Neural cell (in vitro differentiated cells): ENCODE measurements at regions not wholly inside any gene's neighbourhood (a gene's known extent, or its start where the extent isn't known, plus 50 kb on each side); places are given as distances from the start of the nearest gene placed in this dataset.

Experiments
- H2AFZ ChIP-seq: fragments of 200-600, 300-800 bp; sonication (generic), shearing (Covaris generic); 2 replicates; pipeline ENCODE4 v1.6.0; 2014; ENCODE audit warnings: low read depth, mild to moderate bottlenecking, antibody characterized with exemption, low read length, moderate library complexity
- H3F3A ChIP-seq: fragments of 200-600 bp; shearing (Covaris generic); 2 replicates; pipeline ENCODE4 v1.6.1; 2016; ENCODE audit warnings: mild to moderate bottlenecking, moderate library complexity, mixed read lengths, antibody characterized with exemption, low read length; ENCODE audit not compliant: insufficient read depth, poor library complexity, severe bottlenecking
- H3K27ac ChIP-seq: fragments of 200-600, 300-800 bp; sonication (generic), shearing (Covaris generic); 2 replicates; pipeline ENCODE4 v1.5.1; 2014; ENCODE audit warnings: mild to moderate bottlenecking, low read length, moderate library complexity
- H3K27me3 ChIP-seq: fragments of 300-800, 200-600 bp; sonication (generic), shearing (Covaris generic); 2 replicates; pipeline ENCODE4 v1.6.0; 2014; ENCODE audit warnings: mild to moderate bottlenecking, low read depth, low read length, moderate library complexity; ENCODE audit not compliant: insufficient read depth
- H3K36me3 ChIP-seq: fragments of 300-800, 200-600 bp; sonication (generic), shearing (Covaris generic); 2 replicates; pipeline ENCODE4 v1.5.1; 2014; ENCODE audit warnings: mild to moderate bottlenecking, antibody characterized with exemption, low read length, moderate library complexity; ENCODE audit not compliant: insufficient read depth
- H3K4me2 ChIP-seq: fragments of 300-800, 200-600 bp; sonication (generic), shearing (Covaris generic); 2 replicates; pipeline ENCODE4 v1.6.0; 2014; ENCODE audit warnings: mild to moderate bottlenecking, low read length
- H3K4me3 ChIP-seq: fragments of 300-800, 200-600 bp; sonication (generic), shearing (Covaris generic); 2 replicates; pipeline ENCODE4 v1.5.1; 2014; ENCODE audit warnings: mild to moderate bottlenecking, low read length, moderate library complexity
- H3K79me2 ChIP-seq: fragments of 200-600 bp; shearing (Covaris generic); replicated peaks from 2 replicates; pipeline ENCODE4 v1.6.0; 2014; ENCODE audit warnings: mild to moderate bottlenecking, low read length, moderate library complexity; ENCODE audit not compliant: insufficient read depth
- H3K9ac ChIP-seq: fragments of 300-800, 200-600 bp; sonication (generic), shearing (Covaris generic); 2 replicates; pipeline ENCODE4 v1.6.1; 2016; ENCODE audit warnings: mild to moderate bottlenecking, low read length, mixed read lengths
- H3K9me2 ChIP-seq: fragments of 200-600 bp; shearing (Covaris generic); 2 replicates; pipeline ENCODE4 v1.6.1; 2016; ENCODE audit warnings: mild to moderate bottlenecking, low read length, mixed read lengths; ENCODE audit not compliant: insufficient read depth
- H3K9me3 ChIP-seq: fragments of 200-600, 300-800 bp; sonication (generic), shearing (Covaris generic); 2 replicates; pipeline ENCODE4 v1.6.1; 2016; ENCODE audit warnings: mild to moderate bottlenecking, mixed run types, low read length, moderate library complexity, mixed read lengths
- H4K20me1 ChIP-seq: fragments of 200-600 bp; shearing (Covaris generic); 2 replicates; pipeline ENCODE4 v1.6.1; 2016; ENCODE audit warnings: mild to moderate bottlenecking, mixed run types; ENCODE audit not compliant: insufficient read depth
- CTCF ChIP-seq: fragments of 450-650 bp; IDR thresholded peaks from 2 replicates; pipeline ENCODE4 v1.5.1; 2014; ENCODE audit warnings: antibody characterized with exemption, mild to moderate bottlenecking, moderate library complexity; ENCODE audit not compliant: poor library complexity, severe bottlenecking
- EP300 ChIP-seq: fragments of 450-650 bp; conservative IDR thresholded peaks from 2 replicates; pipeline ENCODE4 v1.6.1; 2014; ENCODE audit warnings: antibody characterized with exemption, mild to moderate bottlenecking, moderate library complexity; ENCODE audit not compliant: poor library complexity, severe bottlenecking
- EZH2 ChIP-seq: fragments of 200-600, 300-800 bp; shearing (Covaris generic), sonication (generic); IDR thresholded peaks from 2 replicates; pipeline ENCODE4 v1.6.1; 2014; ENCODE audit warnings: antibody characterized with exemption, low read length, borderline replicate concordance, mild to moderate bottlenecking; ENCODE audit not compliant: insufficient read depth, poor library complexity, severe bottlenecking
- MXI1 ChIP-seq: fragments of 450-650 bp; conservative IDR thresholded peaks from 2 replicates; pipeline ENCODE4 v1.6.1; 2014; ENCODE audit warnings: antibody characterized with exemption, mild to moderate bottlenecking; ENCODE audit not compliant: poor library complexity, severe bottlenecking
- POLR2AphosphoS5 ChIP-seq: IDR thresholded peaks from 2 replicates; pipeline ENCODE4 v1.6.1; 2012
- RAD21 ChIP-seq: fragments of 450-650 bp; conservative IDR thresholded peaks from 2 replicates; pipeline ENCODE4 v1.6.1; 2014; ENCODE audit warnings: antibody characterized with exemption, mild to moderate bottlenecking, moderate library complexity
- REST ChIP-seq: IDR thresholded peaks from 2 replicates; pipeline ENCODE4 v1.6.1; 2012; ENCODE audit warnings: borderline replicate concordance
- SMC3 ChIP-seq: fragments of 450-650 bp; conservative IDR thresholded peaks from 2 replicates; pipeline ENCODE4 v1.6.1; 2014; ENCODE audit warnings: antibody characterized with exemption, mild to moderate bottlenecking, moderate library complexity; ENCODE audit not compliant: poor library complexity
- TAF1 ChIP-seq: IDR thresholded peaks from 2 replicates; pipeline ENCODE4 v1.6.1; 2012; ENCODE audit warnings: low read depth

- no peaks in the 10 kb centered on the region for H4K20me1 ChIP-seq
- no peaks in the 10 kb centered on the region for H3F3A ChIP-seq
- no peak for TF ChIP-seq SMC3
- TF ChIP-seq CTCF: no peak
- no peak for TF ChIP-seq EZH2
- TF ChIP-seq REST: peak; percentile 62
- TF ChIP-seq RAD21: no peak
- TF ChIP-seq EP300: peak; percentile 98
- TF ChIP-seq TAF1: no peak
- TF ChIP-seq MXI1: no peak
- peak; percentile 83 for TF ChIP-seq POLR2AphosphoS5
- H3K27ac ChIP-seq: no peak overlapping the region
- H3K9ac ChIP-seq: no peak overlapping the region
- H3K9me2 ChIP-seq: no peaks in the 10 kb centered on the region
- H3K4me3 ChIP-seq: no peak overlapping the region
- no peaks in the 10 kb centered on the region for H3K79me2 ChIP-seq
- no peaks in the 10 kb centered on the region for H3K27me3 ChIP-seq
- peak overlapping the region; percentile 0 for H3K4me2 ChIP-seq
- no peak overlapping the region for H2AFZ ChIP-seq
- no peaks in the 10 kb centered on the region for H3K36me3 ChIP-seq
- H3K9me3 ChIP-seq: no peaks in the 10 kb centered on the region
Observed at GRCh38 chr11:106425819-106426218, 348.4 kb downstream of the AASDHPPT start.

- Histone ChIP-seq H2AFZ (no peak overlapping the region), H3K27ac (no peak overlapping the region), H3K4me3 (no peak overlapping the region), H3K27me3 (no peaks in the 10 kb centered on the region), H3K36me3 (no peaks in the 10 kb centered on the region), H3K79me2 (no peaks in the 10 kb centered on the region), H3K4me2 (no peak overlapping the region), H3K9me3 (no peaks in the 10 kb centered on the region), H4K20me1 (no peaks in the 10 kb centered on the region), H3K9me2 (no peaks in the 10 kb centered on the region), H3F3A (no peaks in the 10 kb centered on the region), H3K9ac (no peak overlapping the region)
- TF ChIP-seq CTCF (no peak), EP300 (no peak), EZH2 (no peak), TAF1 (no peak), REST (no peak), SMC3 (no peak), MXI1 (no peak), RAD21 (no peak), POLR2AphosphoS5 (no peak)
Observed at GRCh38 chr11:106426696-106427095, 349.2 kb downstream of the AASDHPPT start.
